DND-41 (cell line): ENCODE measurements at regions not wholly inside any gene's neighbourhood (a gene's known extent, or its start where the extent isn't known, plus 50 kb on each side); places are given as distances from the start of the nearest gene placed in this dataset.

Experiments
- EZH2 ChIP-seq: IDR thresholded peaks from 3 replicates; pipeline ENCODE4 v1.6.1; 2012; ENCODE audit warnings: borderline replicate concordance, low read depth, mild to moderate bottlenecking, moderate library complexity, low read length, inconsistent platforms; ENCODE audit not compliant: severe bottlenecking
- TF ChIP-seq, protein P1 (sequence below): IDR thresholded peaks from 2 replicates; pipeline ENCODE4 v1.5.1; 2012; ENCODE audit warnings: borderline replicate concordance, low read length, moderate library complexity, mild to moderate bottlenecking; ENCODE audit not compliant: poor library complexity, severe bottlenecking; ENCODE audit errors: extremely low read depth

GRCh38 chr1:67580691-67581403 lies 104.2 kb upstream of the GADD45A start:
- TF ChIP-seq, protein P1, sequence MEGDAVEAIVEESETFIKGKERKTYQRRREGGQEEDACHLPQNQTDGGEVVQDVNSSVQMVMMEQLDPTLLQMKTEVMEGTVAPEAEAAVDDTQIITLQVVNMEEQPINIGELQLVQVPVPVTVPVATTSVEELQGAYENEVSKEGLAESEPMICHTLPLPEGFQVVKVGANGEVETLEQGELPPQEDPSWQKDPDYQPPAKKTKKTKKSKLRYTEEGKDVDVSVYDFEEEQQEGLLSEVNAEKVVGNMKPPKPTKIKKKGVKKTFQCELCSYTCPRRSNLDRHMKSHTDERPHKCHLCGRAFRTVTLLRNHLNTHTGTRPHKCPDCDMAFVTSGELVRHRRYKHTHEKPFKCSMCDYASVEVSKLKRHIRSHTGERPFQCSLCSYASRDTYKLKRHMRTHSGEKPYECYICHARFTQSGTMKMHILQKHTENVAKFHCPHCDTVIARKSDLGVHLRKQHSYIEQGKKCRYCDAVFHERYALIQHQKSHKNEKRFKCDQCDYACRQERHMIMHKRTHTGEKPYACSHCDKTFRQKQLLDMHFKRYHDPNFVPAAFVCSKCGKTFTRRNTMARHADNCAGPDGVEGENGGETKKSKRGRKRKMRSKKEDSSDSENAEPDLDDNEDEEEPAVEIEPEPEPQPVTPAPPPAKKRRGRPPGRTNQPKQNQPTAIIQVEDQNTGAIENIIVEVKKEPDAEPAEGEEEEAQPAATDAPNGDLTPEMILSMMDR, result no peak
- TF ChIP-seq EZH2, result no peak
